Subcutaneous abdominal adipose tissue (tissue), 5 donors: ENCODE measurements at regions not wholly inside any gene's neighbourhood (a gene's known extent, or its start where the extent isn't known, plus 50 kb on each side); places are given as distances from the start of the nearest gene placed in this dataset.
"Not testable (repeated sequence)": the region's sequence is repeated elsewhere in the genome, so short reads cannot be mapped to it uniquely, and the experiment has no call there.

Experiments used
- H3K27ac ChIP-seq: one replicate; pipeline ENCODE4 v1.7.0; 2013; ENCODE audit warnings: low read depth, mild to moderate bottlenecking, inconsistent platforms, low read length, moderate library complexity
- H3K27me3 ChIP-seq, 5 donors: one replicate each; pipeline ENCODE4 v1.7.0; 2013; ENCODE audit warnings: low read length in 5 of 5, inconsistent platforms in 1 of 5; ENCODE audit not compliant: control insufficient read depth in 5 of 5, insufficient read depth in 4 of 5
- H3K36me3 ChIP-seq, 5 donors: one replicate each; pipeline ENCODE4 v1.7.0; 2013; ENCODE audit warnings: low read length in 5 of 5; ENCODE audit not compliant: control insufficient read depth in 5 of 5, insufficient read depth in 5 of 5
- H3K4me1 ChIP-seq, 5 donors: one replicate each; pipeline ENCODE4 v1.7.0; 2013; ENCODE audit warnings: low read length in 5 of 5, mild to moderate bottlenecking in 3 of 5, moderate library complexity in 1 of 5; ENCODE audit not compliant: control insufficient read depth in 5 of 5, insufficient read depth in 5 of 5
- H3K4me3 ChIP-seq, 5 donors: one replicate each; pipeline ENCODE4 v1.7.0; 2013; ENCODE audit warnings: low read length in 5 of 5, low read depth in 1 of 5
- H3K9ac ChIP-seq, 5 donors: one replicate each; pipeline ENCODE4 v1.7.0; 2013; ENCODE audit warnings: low read length in 5 of 5, mild to moderate bottlenecking in 4 of 5, moderate library complexity in 3 of 5
- H3K9me3 ChIP-seq, 5 donors: one replicate each; pipeline ENCODE4 v1.7.0; 2013; ENCODE audit warnings: low read length in 5 of 5; ENCODE audit not compliant: control insufficient read depth in 5 of 5
- donor health status: healthy.
- donor health status: healthy.
- donor health status: healthy.
- donor health status: healthy.
- donor health status: healthy.

DNA sequence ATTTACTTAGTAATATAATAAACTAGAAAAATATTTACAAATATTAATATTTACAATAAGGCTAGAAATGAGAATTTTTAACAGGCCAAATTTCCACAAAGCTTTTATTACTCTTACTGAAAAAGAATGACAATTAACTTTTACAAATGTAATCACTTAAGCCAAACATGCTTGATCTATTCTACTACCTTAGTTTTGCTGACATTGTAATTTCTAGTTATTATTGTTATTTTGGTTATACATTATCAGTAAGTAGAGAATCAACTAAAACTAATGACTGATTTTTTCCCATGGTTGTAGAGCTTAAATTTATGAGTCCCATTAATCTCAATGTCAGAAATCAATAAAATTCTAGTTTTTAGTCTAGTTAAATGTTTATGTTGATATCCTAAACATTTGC lies 107.8 kb upstream of the PARP8 start:
- H3K9me3 ChIP-seq, H3K4me3 ChIP-seq, H3K4me1 ChIP-seq, H3K27ac ChIP-seq, H3K9ac ChIP-seq, H3K27me3 ChIP-seq, H3K36me3 ChIP-seq: not testable (repeated sequence)

DNA sequence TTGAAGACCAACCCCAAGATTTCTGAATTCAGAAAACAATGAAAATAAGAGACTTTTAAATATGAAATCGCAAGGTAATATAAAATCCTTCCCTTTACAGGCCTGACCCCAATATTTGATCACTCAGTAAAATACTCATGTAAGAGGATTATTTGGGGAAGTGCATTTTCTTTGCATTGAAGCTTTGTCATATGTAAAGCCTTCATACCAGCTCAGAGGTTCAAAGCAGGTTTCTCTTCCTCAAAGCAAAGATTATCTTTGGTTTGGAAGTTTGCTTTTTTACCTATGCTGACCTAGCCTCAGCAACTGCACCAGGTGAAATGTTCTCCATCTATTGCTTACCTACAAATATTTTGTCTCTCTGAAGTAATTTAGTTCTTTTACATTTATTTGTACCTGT lies 106.5 kb upstream of the PARP8 start:
- Histone ChIP-seq H3K4me1 (no peaks in the 10 kb centered on the region), H3K9me3 (no peaks in the 10 kb centered on the region), H3K27ac (no peak overlapping the region), H3K27me3 (no peaks in the 10 kb centered on the region), H3K4me3 (no peak overlapping the region), H3K36me3 (no peaks in the 10 kb centered on the region), H3K9ac (no peak overlapping the region)

DNA sequence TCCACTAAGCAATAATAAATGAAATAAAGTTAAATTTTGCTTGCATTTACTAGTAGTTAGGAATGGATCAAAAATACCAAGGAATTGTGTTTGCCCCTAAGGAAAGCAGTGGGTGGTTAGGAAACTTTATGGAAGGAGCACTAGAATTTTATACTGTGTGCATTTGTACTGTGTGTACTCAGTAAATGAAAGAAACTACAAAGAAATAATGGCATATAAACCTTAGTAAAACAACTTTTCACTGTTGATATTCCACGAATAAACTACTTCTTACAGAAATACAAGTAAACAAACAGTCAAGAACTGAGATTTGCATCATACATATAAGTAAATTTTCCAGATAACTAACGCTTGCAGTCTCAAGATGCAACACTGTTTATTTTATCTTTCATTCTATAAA lies 103.7 kb upstream of the PARP8 start:
- no peaks in the 10 kb centered on the region for H3K36me3 ChIP-seq
- no peaks in the 10 kb centered on the region for H3K4me1 ChIP-seq
- no peak overlapping the region for H3K9ac ChIP-seq
- no peak overlapping the region for H3K4me3 ChIP-seq
- H3K27me3 ChIP-seq, result no peaks in the 10 kb centered on the region
- H3K9me3 ChIP-seq, result no peaks in the 10 kb centered on the region
- no peak overlapping the region for H3K27ac ChIP-seq

- Histone ChIP-seq H3K4me1 (no peaks in the 10 kb centered on the region), H3K9ac (no peak overlapping the region), H3K4me3 (no peak overlapping the region), H3K9me3 (no peaks in the 10 kb centered on the region), H3K27ac (no peak overlapping the region), H3K36me3 (no peaks in the 10 kb centered on the region), H3K27me3 (no peaks in the 10 kb centered on the region)
These were observed 102.4 kb upstream of the PARP8 start for GRCh38 chr5:50564079-50564478.

DNA sequence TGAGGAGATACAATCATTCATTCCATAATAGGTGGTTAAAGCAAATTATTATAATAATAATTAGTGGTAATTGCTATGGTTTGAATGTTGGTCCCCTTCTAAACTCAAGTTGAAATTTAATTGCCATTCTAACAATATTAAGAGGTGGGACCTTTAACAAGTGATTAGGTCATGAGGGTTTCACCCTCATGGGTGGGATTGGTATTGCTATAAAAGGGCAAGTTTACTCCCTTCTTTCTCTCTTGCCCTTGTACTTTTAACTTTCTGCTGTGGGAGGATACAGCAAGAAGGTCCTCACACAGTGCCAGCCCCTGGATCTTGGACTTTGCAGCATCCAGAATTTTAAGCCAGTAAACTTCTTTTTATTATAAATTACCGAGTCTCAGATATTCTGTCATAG lies 101.9 kb upstream of the PARP8 start:
- no peaks in the 10 kb centered on the region for H3K4me1 ChIP-seq
- no peak overlapping the region for H3K9ac ChIP-seq
- H3K36me3 ChIP-seq, result no peaks in the 10 kb centered on the region

GRCh38 chr5:50574121-50574520 lies 92.3 kb upstream of the PARP8 start:
- no peaks in the 10 kb centered on the region for H3K27me3 ChIP-seq
- no peak overlapping the region for H3K9ac ChIP-seq
- no peak overlapping the region for H3K27ac ChIP-seq
- no peaks in the 10 kb centered on the region for H3K36me3 ChIP-seq
- no peaks in the 10 kb centered on the region for H3K4me1 ChIP-seq
- H3K4me3 ChIP-seq, result no peak overlapping the region
- H3K9me3 ChIP-seq, result no peaks in the 10 kb centered on the region

More for the DNA sequence above, 101.9 kb upstream of the PARP8 start:
- Histone ChIP-seq H3K4me3 (no peak overlapping the region), H3K9me3 (no peaks in the 10 kb centered on the region), H3K27me3 (no peaks in the 10 kb centered on the region), H3K27ac (no peak overlapping the region)

- no peaks in the 10 kb centered on the region for H3K9me3 ChIP-seq
- no peak overlapping the region for H3K4me3 ChIP-seq
- H3K27ac ChIP-seq, result no peak overlapping the region
- no peaks in the 10 kb centered on the region for H3K36me3 ChIP-seq
- no peak overlapping the region for H3K9ac ChIP-seq
- no peaks in the 10 kb centered on the region for H3K27me3 ChIP-seq
- no peaks in the 10 kb centered on the region for H3K4me1 ChIP-seq
These were observed 90.7 kb upstream of the PARP8 start for GRCh38 chr5:50575740-50576139.

DNA sequence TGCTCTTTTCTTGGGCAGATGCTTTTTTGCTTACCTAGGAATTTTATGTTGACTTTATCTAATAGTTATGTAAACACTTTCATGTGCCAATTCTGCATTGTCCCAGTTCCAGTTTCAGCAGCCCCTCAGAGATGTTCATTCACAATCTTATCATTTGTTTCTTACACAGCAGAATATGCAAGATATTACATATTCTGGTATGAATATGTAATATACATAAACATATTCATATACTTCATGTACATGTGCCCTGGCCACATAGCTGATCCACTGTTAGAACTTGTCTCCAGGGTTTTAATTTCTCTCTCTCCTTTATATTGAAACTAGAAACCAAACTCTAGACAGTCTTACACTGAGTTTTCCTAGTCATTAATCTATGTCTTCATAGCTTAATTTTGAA lies 90.2 kb upstream of the PARP8 start:
- no peak overlapping the region for H3K9ac ChIP-seq
- no peaks in the 10 kb centered on the region for H3K36me3 ChIP-seq
- H3K4me1 ChIP-seq, result no peaks in the 10 kb centered on the region
- H3K27ac ChIP-seq, result no peak overlapping the region
- no peaks in the 10 kb centered on the region for H3K27me3 ChIP-seq
- no peaks in the 10 kb centered on the region for H3K9me3 ChIP-seq
- H3K4me3 ChIP-seq, result no peak overlapping the region

- Histone ChIP-seq H3K4me1 (no peaks in the 10 kb centered on the region), H3K9me3 (no peaks in the 10 kb centered on the region), H3K27me3 (no peaks in the 10 kb centered on the region), H3K27ac (no peak overlapping the region), H3K4me3 (no peak overlapping the region), H3K36me3 (no peaks in the 10 kb centered on the region), H3K9ac (no peak overlapping the region)
These were observed 89.7 kb upstream of the PARP8 start for GRCh38 chr5:50576686-50577256.

DNA sequence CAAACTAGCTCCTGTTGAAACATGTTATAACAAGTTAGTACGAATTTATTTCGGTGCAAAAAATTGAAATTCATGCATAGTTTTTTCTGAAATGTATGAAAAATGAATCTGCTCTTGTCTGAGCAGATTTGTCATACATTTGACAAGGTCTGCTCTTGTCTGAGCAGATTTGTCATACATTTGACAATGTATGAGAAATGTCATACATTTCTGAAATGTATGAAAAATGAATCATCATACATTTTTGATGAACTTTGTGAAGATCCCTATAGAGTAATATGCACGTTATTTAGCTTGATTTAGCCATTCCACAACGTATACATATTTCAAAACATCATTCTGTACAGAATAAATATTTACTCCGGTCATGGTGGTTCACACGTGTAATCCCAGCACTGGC lies 85.9 kb upstream of the PARP8 start:
- Histone ChIP-seq H3K36me3 (no peaks in the 10 kb centered on the region), H3K4me1 (no peaks in the 10 kb centered on the region), H3K27ac (no peak overlapping the region), H3K9ac (no peak overlapping the region), H3K27me3 (no peaks in the 10 kb centered on the region), H3K9me3 (peaks cover 0 to 3% (median 0%) of the 10 kb centered on the region in 5 donors), H3K4me3 (no peak overlapping the region)

GRCh38 chr5:50581845-50582244 lies 84.6 kb upstream of the PARP8 start:
- not testable (repeated sequence) for H3K27ac ChIP-seq, H3K9ac ChIP-seq, H3K4me3 ChIP-seq, H3K27me3 ChIP-seq, H3K9me3 ChIP-seq, H3K4me1 ChIP-seq, H3K36me3 ChIP-seq
